GM12878 (cell line): ENCODE measurements at regions not wholly inside any gene's neighbourhood (a gene's known extent, or its start where the extent isn't known, plus 50 kb on each side); places are given as distances from the start of the nearest gene placed in this dataset.

Experiments
- ATAC-seq: fragments of 200-7000 bp; cut with Tn5 transposase; 3 replicates; pipeline ENCODE4 v1.9.1; 2020; ENCODE audit warnings: mild to moderate bottlenecking, moderate library complexity
- BruUV-seq: library from RNA; stranded (reverse); fragments of 400-500 nt; replicated peaks from 2 replicates; lab custom pipeline; 2021; lab: Mats Ljungman, UMichigan
- CTCF ChIA-PET: fragments of 300-600 bp; sonication (Branson Sonifier 250); formaldehyde crosslinking; extraction: SDS; loops from one replicate; lab custom pipeline; 2021; ENCODE audit warnings: inconsistent platforms; lab: Yijun Ruan, JAX
- POLR2A ChIA-PET: fragments of 350-600 bp; formaldehyde crosslinking; extraction: SDS; loops from one replicate; lab custom pipeline; 2021; ENCODE audit warnings: inconsistent platforms; lab: Charles Lee
- RAD21 ChIA-PET: fragments of 300-600 bp; sonication (Branson Sonifier 250); formaldehyde crosslinking; loops from one replicate; lab custom pipeline; 2023; ENCODE audit warnings: antibody characterized with exemption; ENCODE audit not compliant: unreplicated experiment; lab: Charles Lee
- SMC1A ChIA-PET: fragments of 300-600 bp; sonication (Branson Sonifier 250); formaldehyde crosslinking; loops from one replicate; lab custom pipeline; 2023; ENCODE audit not compliant: unreplicated experiment, uncharacterized antibody; lab: Charles Lee
- DNase-seq: peaks from one replicate; pipeline ENCODE4 v3.0.0-alpha.2; 2011; ENCODE audit warnings: low read depth, low spot score
- FAIRE-seq: peaks from 3 replicates; lab custom pipeline; 2011; peaks lifted over from hg19 to GRCh38; lab: Jason Lieb, UNC
- H2AFZ ChIP-seq: 2 replicates; pipeline ENCODE4 v1.6.0; 2011; ENCODE audit warnings: low read depth, low read length, control low read depth; ENCODE audit not compliant: control insufficient read depth
- H3K27ac ChIP-seq: 2 replicates; pipeline ENCODE4 v1.5.1; 2011; ENCODE audit warnings: control low read depth; ENCODE audit not compliant: control insufficient read depth, insufficient read depth
- H3K27me3 ChIP-seq, 2 experiments: replicated peaks in 1 of 2; 2 replicates each; pipeline versions ENCODE4 v1.6.0 to v1.6.1; 2011; ENCODE audit warnings: low read length in 1 of 2; ENCODE audit not compliant: control insufficient read depth in 2 of 2, insufficient read depth in 2 of 2
- H3K36me3 ChIP-seq, 2 experiments: 2 replicates each; pipeline ENCODE4 v1.5.1; 2011; ENCODE audit warnings: low read length in 1 of 2; ENCODE audit not compliant: control insufficient read depth in 2 of 2, insufficient read depth in 2 of 2
- H3K4me1 ChIP-seq: 2 replicates; pipeline ENCODE4 v1.6.1; 2011; ENCODE audit warnings: mild to moderate bottlenecking, low read length, moderate library complexity, mixed read lengths; ENCODE audit not compliant: control insufficient read depth, insufficient read depth
- H3K4me2 ChIP-seq: 2 replicates; pipeline ENCODE4 v1.6.0; 2011; ENCODE audit warnings: control low read depth; ENCODE audit not compliant: control insufficient read depth, insufficient read depth
- H3K4me3 ChIP-seq: fragments of 200-600 bp; sonication (generic); 2 replicates; pipeline ENCODE4 v1.5.1; 2016
- H3K79me2 ChIP-seq: 2 replicates; pipeline ENCODE4 v1.6.0; 2011; ENCODE audit warnings: low read length; ENCODE audit not compliant: control insufficient read depth, insufficient read depth
- H3K9ac ChIP-seq: 2 replicates; pipeline ENCODE4 v1.8.0; 2011; ENCODE audit warnings: low read length, control low read depth, mixed read lengths; ENCODE audit not compliant: control insufficient read depth, insufficient read depth
- H3K9me3 ChIP-seq: replicated peaks from 3 replicates; pipeline ENCODE4 v1.5.1; 2011; ENCODE audit warnings: mild to moderate bottlenecking, low read length; ENCODE audit not compliant: control insufficient read depth, insufficient read depth
- H4K20me1 ChIP-seq: 2 replicates; pipeline ENCODE4 v1.6.0; 2011; ENCODE audit not compliant: control insufficient read depth, insufficient read depth
- CEBPB ChIP-seq, 2 experiments: fragments of 150-350 bp in 1 of 2; IDR thresholded peaks; 2 replicates each; pipeline ENCODE4 v1.6.1; 2012 to 2014; ENCODE audit warnings: low read depth in 2 of 2, low read length in 2 of 2, borderline replicate concordance in 1 of 2, inconsistent platforms in 1 of 2
- IKZF2 ChIP-seq, 2 experiments: fragments of 450-650 bp; IDR thresholded peaks; 2 replicates each; pipeline ENCODE4 v1.6.1; 2017; ENCODE audit warnings: mild to moderate bottlenecking in 2 of 2, moderate library complexity in 2 of 2
- KDM1A ChIP-seq: fragments of 200-600 bp; sonication (generic); IDR thresholded peaks from 2 replicates; pipeline ENCODE4 v1.6.1; 2016; ENCODE audit warnings: borderline replicate concordance
- MYB ChIP-seq: fragments of 150-350 bp; IDR thresholded peaks from 2 replicates; pipeline ENCODE4 v1.6.1; 2014; ENCODE audit warnings: mild to moderate bottlenecking, low read depth, low read length, borderline replicate concordance
- NBN ChIP-seq: fragments of 450-650 bp; IDR thresholded peaks from 2 replicates; pipeline ENCODE4 v1.6.1; 2016
- NRF1 ChIP-seq: conservative IDR thresholded peaks from 2 replicates; pipeline ENCODE4 v1.6.1; 2011; ENCODE audit warnings: mild to moderate bottlenecking, low read depth, low read length, improper control_type of control experiment
- PAX5 ChIP-seq: IDR thresholded peaks from 2 replicates; pipeline ENCODE4 v1.6.1; 2011; ENCODE audit warnings: low read depth, low read length, borderline replicate concordance
- RELA ChIP-seq: fragments of 450-650 bp; IDR thresholded peaks from 2 replicates; pipeline ENCODE4 v1.8.0; 2014; ENCODE audit warnings: borderline replicate concordance; ENCODE audit not compliant: partially characterized antibody
- WGBS: methylation state at CpG from one replicate; pipeline ENCODE4 v1.1.6; 2016; ENCODE audit warnings: low lambda C conversion rate; ENCODE audit not compliant: insufficient replicate concordance, insufficient coverage; ENCODE audit errors: missing lambda C conversion rate; 5-methylcytosine and 5-hydroxymethylcytosine counted together
- in situ Hi-C: fragments of 300-500 bp; cut with MboI; formaldehyde crosslinking; loops from 9 replicates; pipeline ENCODE4 v1.14.3; 2018; ENCODE audit warnings: mixed read lengths
- intact Hi-C: fragments of 100-400 bp; cut with micrococcal nuclease; formaldehyde crosslinking; loops from one replicate; pipeline ENCODE4 v1.14.2; 2022; ENCODE audit not compliant: unreplicated experiment
- TF ChIP-seq, protein P1 (sequence below): IDR thresholded peaks from 2 replicates; pipeline ENCODE4 v1.6.1; 2011; ENCODE audit warnings: low read depth, mild to moderate bottlenecking, low read length, moderate library complexity, borderline replicate concordance; ENCODE audit errors: extremely low read depth

DNA sequence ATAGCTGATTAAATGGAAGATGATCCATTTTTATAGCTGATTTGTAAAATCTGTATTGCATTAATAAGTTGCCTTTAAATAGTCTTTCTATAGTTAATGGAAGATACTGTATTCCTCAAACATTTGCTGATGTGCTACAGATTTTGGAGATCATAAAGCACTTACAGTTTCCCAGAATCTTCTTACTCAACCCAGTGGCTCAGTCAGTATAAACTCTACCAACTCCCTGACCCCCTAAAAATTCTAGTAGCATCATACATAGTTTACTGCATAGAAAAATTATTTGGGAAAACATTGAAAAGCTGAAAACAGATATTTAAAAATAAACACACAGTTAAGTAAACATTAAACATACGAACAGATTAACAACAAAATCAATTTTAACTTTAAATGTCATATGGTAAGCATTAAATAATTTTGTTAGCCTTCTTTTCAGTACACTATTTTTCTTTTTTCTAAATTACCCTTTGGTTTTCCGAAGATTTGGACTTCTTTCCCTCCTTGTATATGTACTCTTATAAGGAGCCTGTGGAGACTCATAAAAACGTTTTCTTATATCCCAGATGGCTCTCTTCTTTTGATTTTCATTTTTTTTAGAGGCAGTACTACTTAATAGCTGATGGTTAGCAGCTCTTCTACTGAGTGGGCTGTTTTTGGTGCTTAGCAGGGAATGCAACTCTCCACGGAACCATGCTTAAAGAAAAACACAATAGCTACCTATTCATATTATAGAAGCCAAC is 62.7 kb upstream of the BMP5 start:
- DNase-seq (no peak), FAIRE-seq (no peak), ATAC-seq (no peak)
- intact Hi-C loops (no loop called here), in situ Hi-C loops (no loop called here)
- no peaks in the 10 kb centered on the region for H3K79me2 ChIP-seq
- RAD21 ChIA-PET: interaction anchor here (1.5 kb wide), 1 partner anchor 662 kb away, joined by 3 read pairs; no protein-coding TSS in a partner anchor
- H4K20me1 ChIP-seq: no peaks in the 10 kb centered on the region
- WGBS: 3% methylated on average over 4 of the region's 4 CpGs
- BruUV-seq: no TSS peak
- H3K4me2 ChIP-seq: no peak overlapping the region
- H3K27ac ChIP-seq: no peak overlapping the region
- no peak overlapping the region for H3K4me3 ChIP-seq
- TF ChIP-seq PAX5 (no peak), NRF1 (no peak), IKZF2 (IDR thresholded peaks at IDR 0.05) (no peak), KDM1A (no peak), MYB (no peak), CEBPB (IDR thresholded peaks at IDR 0.05; ENCODE audit: borderline replicate concordance in 1 of 2, low read depth in 2 of 2, low read length in 2 of 2) (no peak), NBN (no peak), RELA (no peak)
- TF ChIP-seq, protein P1, sequence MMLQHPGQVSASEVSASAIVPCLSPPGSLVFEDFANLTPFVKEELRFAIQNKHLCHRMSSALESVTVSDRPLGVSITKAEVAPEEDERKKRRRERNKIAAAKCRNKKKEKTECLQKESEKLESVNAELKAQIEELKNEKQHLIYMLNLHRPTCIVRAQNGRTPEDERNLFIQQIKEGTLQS: no peak
- TF ChIP-seq, all 136 proteins: peak for 0
- Histone ChIP-seq H3K36me3 (no peaks in the 10 kb centered on the region), H3K4me1 (no peaks in the 10 kb centered on the region), H3K9ac (no peak overlapping the region), H3K27me3 (no peaks in the 10 kb centered on the region), H2AFZ (no peak overlapping the region), H3K9me3 (no peaks in the 10 kb centered on the region)
- POLR2A ChIA-PET: no interaction called here
- CTCF ChIA-PET: interaction anchor here (1.0 kb wide), 1 partner anchor 660 kb away, joined by 3 read pairs; no protein-coding TSS in a partner anchor
- SMC1A ChIA-PET: interaction anchor here (1.8 kb wide), 1 partner anchor 17 kb away, joined by 6 read pairs; no protein-coding TSS in a partner anchor
